Muscle layer of duodenum (tissue), 2 donors: ENCODE measurements at regions not wholly inside any gene's neighbourhood (a gene's known extent, or its start where the extent isn't known, plus 50 kb on each side); places are given as distances from the start of the nearest gene placed in this dataset.

Source experiments
- H3K27ac ChIP-seq: one replicate; pipeline ENCODE4 v1.7.0; 2013; ENCODE audit warnings: mild to moderate bottlenecking, low read length
- H3K27me3 ChIP-seq: one replicate; pipeline ENCODE4 v1.7.0; 2013; ENCODE audit warnings: low read depth, mild to moderate bottlenecking, control low read depth, low read length
- H3K36me3 ChIP-seq, 2 donors: one replicate each; pipeline ENCODE4 v1.7.0; 2013; ENCODE audit warnings: low read length in 2 of 2, control low read depth in 1 of 2, mild to moderate bottlenecking in 1 of 2; ENCODE audit not compliant: insufficient read depth in 2 of 2, control insufficient read depth in 1 of 2
- H3K4me1 ChIP-seq, 2 donors: one replicate each; pipeline ENCODE4 v1.7.0; 2013; ENCODE audit warnings: low read length in 2 of 2, mild to moderate bottlenecking in 2 of 2, control low read depth in 1 of 2, moderate library complexity in 1 of 2; ENCODE audit not compliant: insufficient read depth in 2 of 2, control insufficient read depth in 1 of 2
- H3K4me3 ChIP-seq, 2 donors: one replicate each; pipeline ENCODE4 v1.7.0; 2013; ENCODE audit warnings: low read length in 2 of 2, low read depth in 1 of 2, mild to moderate bottlenecking in 1 of 2
- H3K9me3 ChIP-seq, 2 donors: one replicate each; pipeline ENCODE4 v1.7.0; 2013; ENCODE audit warnings: low read length in 2 of 2, control low read depth in 1 of 2, mild to moderate bottlenecking in 1 of 2; ENCODE audit not compliant: control insufficient read depth in 1 of 2
- donor health status: healthy.

GRCh38 chr11:71080239-71081097 is 171.9 kb downstream of the SHANK2 start:
- no peaks in the 10 kb centered on the region for H3K27me3 ChIP-seq
- H3K9me3 ChIP-seq, result no peaks in the 10 kb centered on the region
- no peak overlapping the region for H3K4me3 ChIP-seq
- H3K4me1 ChIP-seq, result no peaks in the 10 kb centered on the region
- H3K27ac ChIP-seq, result no peak overlapping the region
- H3K36me3 ChIP-seq, result no peaks in the 10 kb centered on the region

- no peaks in the 10 kb centered on the region for H3K36me3 ChIP-seq
- no peaks in the 10 kb centered on the region for H3K27me3 ChIP-seq
- H3K9me3 ChIP-seq, result no peaks in the 10 kb centered on the region
- no peak overlapping the region for H3K27ac ChIP-seq
- H3K4me3 ChIP-seq, result no peak overlapping the region
- no peaks in the 10 kb centered on the region for H3K4me1 ChIP-seq
These were observed 172.6 kb downstream of the SHANK2 start for GRCh38 chr11:71079795-71080194.

DNA sequence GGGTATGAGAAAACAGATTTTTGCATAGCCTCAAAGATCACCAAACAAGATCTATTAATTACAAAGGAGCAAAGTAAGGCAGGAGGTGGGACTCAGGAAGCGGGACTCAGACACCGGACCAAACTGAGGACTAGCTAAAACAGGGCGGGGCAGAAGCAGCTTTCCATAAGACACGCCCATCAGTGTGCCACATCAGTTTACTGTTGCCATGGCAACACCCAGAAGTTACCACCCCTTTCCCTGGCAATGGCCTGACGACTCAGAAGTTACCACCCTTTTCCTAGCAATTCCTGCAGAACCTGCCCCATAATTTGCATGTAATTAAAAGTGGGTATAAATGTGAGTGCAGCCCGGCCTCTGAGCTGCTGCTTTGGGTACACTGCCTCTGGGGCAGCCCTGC is 173.9 kb downstream of the SHANK2 start:
- no peak overlapping the region for H3K27ac ChIP-seq
- H3K4me1 ChIP-seq, result no peaks in the 10 kb centered on the region
- no peaks in the 10 kb centered on the region for H3K27me3 ChIP-seq
- H3K9me3 ChIP-seq, result no peaks in the 10 kb centered on the region
- no peak overlapping the region for H3K4me3 ChIP-seq
- no peaks in the 10 kb centered on the region for H3K36me3 ChIP-seq

DNA sequence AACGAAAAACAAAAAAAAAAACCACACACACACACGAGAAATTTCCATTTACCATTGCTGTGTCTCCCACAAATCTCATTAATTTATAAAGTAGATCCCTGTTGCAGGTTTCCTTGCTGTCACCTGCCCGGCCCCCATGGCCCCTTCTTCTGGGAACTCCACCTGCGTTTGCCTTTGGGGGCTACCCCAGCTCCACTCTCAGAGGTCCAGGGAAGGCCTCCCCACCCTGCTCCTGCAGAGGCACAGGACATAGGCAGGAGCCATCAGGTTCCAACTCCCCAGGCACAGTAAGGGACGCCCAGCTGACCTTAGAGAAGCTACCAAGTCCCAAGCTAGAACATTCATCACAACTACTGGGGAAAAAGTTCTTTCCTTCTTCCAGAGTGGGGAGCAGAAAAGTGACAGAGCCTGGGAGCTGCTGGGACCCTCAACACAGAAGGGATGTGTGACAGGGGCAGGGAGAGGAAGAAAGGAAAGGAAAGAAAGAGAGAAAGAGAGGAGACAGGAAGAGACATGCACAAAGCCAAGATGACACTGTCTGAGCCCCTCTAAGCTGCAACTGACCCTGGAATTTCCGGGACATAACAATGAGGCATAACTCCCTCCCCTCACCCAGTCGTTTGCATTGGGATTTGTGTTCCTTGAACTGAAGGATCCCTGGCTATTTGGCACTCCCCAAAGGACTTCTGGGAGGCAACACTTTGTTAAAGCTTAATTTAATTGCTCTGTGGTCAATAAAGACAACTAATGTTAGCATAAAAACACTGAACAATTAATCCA is 175.7 kb downstream of the SHANK2 start:
- H3K4me1 ChIP-seq, result no peaks in the 10 kb centered on the region
- H3K27me3 ChIP-seq, result no peaks in the 10 kb centered on the region
- H3K9me3 ChIP-seq, result no peaks in the 10 kb centered on the region
- no peak overlapping the region for H3K4me3 ChIP-seq
- no peak overlapping the region for H3K27ac ChIP-seq
- no peaks in the 10 kb centered on the region for H3K36me3 ChIP-seq

GRCh38 chr11:71075871-71076420 is 176.4 kb downstream of the SHANK2 start:
- H3K4me3 ChIP-seq, result no peak overlapping the region
- no peaks in the 10 kb centered on the region for H3K27me3 ChIP-seq
- no peak overlapping the region for H3K27ac ChIP-seq
- no peaks in the 10 kb centered on the region for H3K4me1 ChIP-seq
- H3K9me3 ChIP-seq, result no peaks in the 10 kb centered on the region
- H3K36me3 ChIP-seq, result no peaks in the 10 kb centered on the region

- Histone ChIP-seq H3K4me1 (no peaks in the 10 kb centered on the region), H3K27ac (no peak overlapping the region), H3K36me3 (no peaks in the 10 kb centered on the region), H3K27me3 (no peaks in the 10 kb centered on the region), H3K9me3 (no peaks in the 10 kb centered on the region), H3K4me3 (no peak overlapping the region)
These were observed 177.2 kb downstream of the SHANK2 start for GRCh38 chr11:71075116-71075720.

DNA sequence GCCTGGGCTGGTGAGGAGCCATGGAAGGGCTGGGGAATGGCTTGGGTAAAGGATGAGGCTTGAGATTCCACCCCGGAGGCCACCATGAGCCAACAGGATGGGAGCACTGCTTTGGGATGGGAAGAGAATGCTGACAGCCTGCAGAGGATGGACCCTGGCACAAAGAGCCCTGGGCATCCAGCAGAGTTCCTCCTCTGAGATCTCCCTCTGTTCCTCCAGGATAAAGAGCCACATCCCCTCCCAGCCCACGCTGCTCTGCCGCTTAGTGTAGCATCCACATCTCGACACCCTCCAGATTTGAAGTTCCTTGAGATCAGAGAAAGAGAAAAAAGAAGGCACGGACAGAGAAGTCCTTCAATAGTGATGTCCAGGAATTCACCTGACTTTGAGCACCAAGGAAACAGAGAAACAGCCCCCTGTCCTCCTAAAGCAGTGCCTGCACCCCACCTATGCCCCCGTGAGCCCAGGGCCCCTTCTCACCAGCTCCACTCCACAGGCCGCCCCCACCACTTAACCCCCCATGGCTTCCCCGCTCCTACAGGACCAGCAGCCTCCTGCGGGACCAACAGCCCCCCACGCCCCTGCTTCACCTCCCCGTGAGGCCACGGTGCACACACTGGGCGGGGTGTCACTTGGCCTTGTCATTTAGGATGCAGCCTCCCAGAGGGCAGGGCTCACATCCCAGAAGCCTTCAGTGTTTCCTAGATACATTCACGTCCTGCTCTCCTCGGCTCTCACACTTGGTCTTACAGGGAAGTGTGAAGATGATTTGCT is 180.5 kb downstream of the SHANK2 start:
- no peak overlapping the region for H3K4me3 ChIP-seq
- no peaks in the 10 kb centered on the region for H3K36me3 ChIP-seq
- no peaks in the 10 kb centered on the region for H3K9me3 ChIP-seq
- H3K27ac ChIP-seq, result no peak overlapping the region
- no peaks in the 10 kb centered on the region for H3K27me3 ChIP-seq
- H3K4me1 ChIP-seq, result no peaks in the 10 kb centered on the region

DNA sequence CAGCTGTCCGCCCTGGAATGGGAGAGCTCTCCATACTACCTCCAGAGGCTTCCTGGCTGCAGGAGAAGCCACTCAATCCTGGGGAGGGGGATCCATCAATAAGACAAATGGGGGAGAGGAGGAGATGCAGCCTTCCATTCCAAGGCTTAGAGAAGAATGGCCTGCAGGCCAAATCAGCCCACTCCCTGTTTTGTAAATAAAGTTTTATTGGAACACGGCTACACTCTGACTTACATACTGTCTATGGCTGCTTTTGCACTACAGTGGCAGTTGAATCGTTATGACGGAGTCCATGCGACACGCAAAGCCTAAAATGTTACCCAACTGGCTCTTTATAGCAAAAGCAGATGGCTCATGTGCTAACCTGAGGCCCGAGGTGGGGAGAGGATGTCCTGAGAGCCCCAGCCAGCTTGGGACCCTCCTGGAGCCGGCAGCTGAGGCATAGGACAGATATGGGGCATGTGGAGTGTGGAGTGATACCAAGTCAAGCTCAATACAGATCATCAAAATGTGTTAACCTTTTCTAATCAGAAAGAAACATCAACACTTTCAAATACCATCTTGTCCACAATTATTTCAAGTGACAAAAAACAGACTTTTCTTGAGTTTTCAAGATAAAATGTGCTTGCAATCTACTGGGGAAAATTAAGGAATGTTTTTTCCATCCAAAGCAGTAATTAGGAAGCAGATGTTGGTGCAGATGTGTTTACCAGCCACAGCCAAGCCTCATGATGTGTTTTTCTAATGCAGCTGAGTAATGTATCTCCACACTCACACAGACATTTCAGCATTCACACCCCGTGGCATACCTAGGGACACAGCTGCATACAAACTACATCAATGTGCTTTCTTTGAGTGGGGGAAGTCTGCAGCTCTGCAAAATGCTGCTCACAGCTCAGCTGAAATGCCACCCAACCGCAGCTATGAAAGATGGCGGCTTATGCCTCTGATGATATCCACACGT is 181.6 kb downstream of the SHANK2 start:
- Histone ChIP-seq H3K27me3 (no peaks in the 10 kb centered on the region), H3K4me1 (no peaks in the 10 kb centered on the region), H3K27ac (no peak overlapping the region), H3K9me3 (no peaks in the 10 kb centered on the region), H3K36me3 (no peaks in the 10 kb centered on the region), H3K4me3 (no peak overlapping the region)

- Histone ChIP-seq H3K27me3 (no peaks in the 10 kb centered on the region), H3K4me1 (no peaks in the 10 kb centered on the region), H3K36me3 (no peaks in the 10 kb centered on the region), H3K27ac (no peak overlapping the region), H3K9me3 (no peaks in the 10 kb centered on the region), H3K4me3 (no peak overlapping the region)
These were observed 183.4 kb downstream of the SHANK2 start for GRCh38 chr11:71068963-71069362.

DNA sequence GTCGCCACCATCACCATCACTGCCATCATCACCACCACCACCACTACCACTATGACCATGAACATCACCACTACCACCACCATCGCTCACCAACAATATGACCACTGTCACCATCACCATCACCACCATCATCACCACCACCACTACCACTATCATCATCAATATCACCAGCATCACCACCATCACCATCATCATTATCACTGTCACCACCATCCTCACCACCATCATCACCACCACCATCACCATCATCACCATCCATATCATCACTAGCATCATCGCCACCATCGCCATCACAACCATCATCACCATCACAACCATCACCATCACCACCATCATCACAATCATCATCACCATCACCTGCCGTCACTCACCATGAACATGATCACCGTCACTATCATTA is 184.6 kb downstream of the SHANK2 start:
- Histone ChIP-seq H3K4me3 (no peak overlapping the region), H3K36me3 (no peaks in the 10 kb centered on the region), H3K9me3 (no peaks in the 10 kb centered on the region), H3K27ac (no peak overlapping the region), H3K4me1 (no peaks in the 10 kb centered on the region), H3K27me3 (no peaks in the 10 kb centered on the region)
